HG03039 (cell line): ENCODE measurements at regions not wholly inside any gene's neighbourhood (a gene's known extent, or its start where the extent isn't known, plus 50 kb on each side); places are given as distances from the start of the nearest gene placed in this dataset.
A peak's percentile ranks its signal among the peaks of the same experiment; 100 is the strongest.

Source experiments
- ATAC-seq: cut with Tn5 transposase; IDR thresholded peaks from one replicate; pipeline ENCODE4 v1.9.1; 2021; ENCODE audit warnings: mild to moderate bottlenecking, moderate library complexity; ENCODE audit not compliant: unreplicated experiment

DNA sequence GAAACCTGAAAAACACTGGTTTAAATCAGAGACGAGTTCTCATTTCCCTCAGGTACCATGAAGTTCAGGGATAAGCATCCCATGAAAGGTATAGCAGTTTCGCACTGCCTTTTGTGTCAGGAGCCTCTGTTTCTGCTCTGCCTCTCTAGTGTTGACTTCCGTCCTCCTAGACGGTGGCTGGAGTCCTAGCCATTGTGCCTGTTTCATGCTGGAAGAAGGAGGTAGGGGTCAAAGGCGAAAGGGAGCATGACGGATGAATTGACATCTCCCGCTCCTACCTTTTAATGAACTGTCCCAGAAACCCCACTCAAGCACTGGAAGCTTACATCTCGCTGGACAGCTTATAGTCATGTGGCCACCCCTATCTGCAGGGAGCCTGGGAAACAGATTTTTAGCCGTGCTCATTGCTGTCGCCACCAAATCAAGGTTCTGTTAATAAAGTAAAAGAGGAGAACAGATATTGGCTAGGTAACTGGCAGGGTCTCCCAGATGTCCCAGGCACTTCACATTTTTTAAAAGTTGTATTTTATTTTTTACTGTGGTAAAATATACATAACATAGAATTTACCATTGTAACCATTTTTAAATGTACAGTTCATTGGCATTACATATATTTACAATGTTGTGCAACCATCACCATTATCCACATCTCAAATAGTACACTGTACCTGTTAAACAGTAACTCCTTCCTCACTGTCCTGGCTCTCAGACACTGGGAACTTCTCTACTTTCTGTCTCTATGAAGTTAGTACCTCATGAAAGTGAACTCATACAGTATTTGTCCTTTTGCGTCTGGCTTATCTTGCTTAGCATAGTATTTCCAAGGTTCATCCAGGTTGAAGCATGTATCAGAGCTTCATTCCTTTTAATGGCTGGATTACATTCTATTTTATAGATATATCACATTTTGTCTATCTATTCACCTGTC is 55.0 kb upstream of the CTLA4 start:
- no peak for ATAC-seq

- ATAC-seq: no peak
Measured at GRCh38 chr2:203813684-203814083, 53.9 kb upstream of the CTLA4 start.

GRCh38 chr2:203814661-203815540 is 52.7 kb upstream of the CTLA4 start:
- peak; percentile 65 for ATAC-seq

DNA sequence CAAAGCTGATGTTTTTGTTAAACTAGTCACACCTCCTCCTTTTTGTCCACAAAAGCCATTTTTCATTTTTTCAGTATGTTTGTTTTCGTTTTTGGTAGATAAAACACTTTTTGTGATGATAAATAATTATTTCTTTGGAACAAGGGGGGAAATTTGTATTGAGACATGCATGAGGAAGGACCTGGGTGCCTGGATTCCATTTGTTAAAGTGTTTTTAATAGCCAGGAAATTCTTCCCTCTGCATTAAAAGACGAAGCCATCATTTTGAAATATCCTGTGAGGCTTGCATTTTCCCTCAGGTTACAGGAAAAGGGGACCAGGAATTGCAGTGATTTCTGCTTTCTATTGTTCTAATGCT is 52.1 kb upstream of the CTLA4 start:
- no peak for ATAC-seq

- no peak for ATAC-seq
Measured at GRCh38 chr2:203817147-203817546, 50.4 kb upstream of the CTLA4 start.
